Thyroid gland (tissue), 4 donors: ENCODE measurements at regions not wholly inside any gene's neighbourhood (a gene's known extent, or its start where the extent isn't known, plus 50 kb on each side); places are given as distances from the start of the nearest gene placed in this dataset.

Experiments
- POLR2A ChIP-seq, 2 donors: fragments of 450-650 bp; IDR thresholded peaks; one replicate each; pipeline ENCODE4 v1.6.1; 2017; ENCODE audit warnings: antibody characterized with exemption in 2 of 2, mild to moderate bottlenecking in 2 of 2, moderate library complexity in 1 of 2
- TF ChIP-seq, protein P1 (sequence below), 6 experiments: fragments of 200-600 bp in 3 of 6; fragments of 450-650 bp in 3 of 6; sonication (generic) in 3 of 6; IDR thresholded peaks; one replicate each; pipeline ENCODE4 v1.5.1; 2016 to 2019; ENCODE audit warnings: antibody characterized with exemption in 6 of 6, mild to moderate bottlenecking in 2 of 6, inconsistent platforms in 1 of 6, moderate library complexity in 1 of 6

DNA sequence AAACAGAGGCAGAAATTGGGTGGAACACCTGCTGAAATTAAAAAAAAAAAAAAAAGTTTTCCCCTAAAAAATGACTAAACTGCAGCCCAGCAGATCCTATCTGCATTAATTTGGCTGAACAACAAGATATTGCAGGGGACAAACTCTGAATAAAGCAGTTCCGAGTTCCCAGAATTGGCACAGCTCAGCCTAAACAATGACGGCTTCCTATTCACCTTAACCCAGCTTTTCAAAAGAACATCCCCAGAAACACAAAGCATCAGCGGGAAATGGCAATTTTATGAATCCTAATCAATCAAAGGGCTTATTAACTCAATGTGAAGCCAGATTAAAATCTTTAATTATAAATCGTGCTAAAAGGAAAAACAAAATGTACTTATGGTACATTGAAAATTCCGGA, 497.8 kb upstream of the ZFHX3 start:
- no peak for TF ChIP-seq POLR2A (IDR thresholded peaks at IDR 0.05)
- TF ChIP-seq, protein P1, sequence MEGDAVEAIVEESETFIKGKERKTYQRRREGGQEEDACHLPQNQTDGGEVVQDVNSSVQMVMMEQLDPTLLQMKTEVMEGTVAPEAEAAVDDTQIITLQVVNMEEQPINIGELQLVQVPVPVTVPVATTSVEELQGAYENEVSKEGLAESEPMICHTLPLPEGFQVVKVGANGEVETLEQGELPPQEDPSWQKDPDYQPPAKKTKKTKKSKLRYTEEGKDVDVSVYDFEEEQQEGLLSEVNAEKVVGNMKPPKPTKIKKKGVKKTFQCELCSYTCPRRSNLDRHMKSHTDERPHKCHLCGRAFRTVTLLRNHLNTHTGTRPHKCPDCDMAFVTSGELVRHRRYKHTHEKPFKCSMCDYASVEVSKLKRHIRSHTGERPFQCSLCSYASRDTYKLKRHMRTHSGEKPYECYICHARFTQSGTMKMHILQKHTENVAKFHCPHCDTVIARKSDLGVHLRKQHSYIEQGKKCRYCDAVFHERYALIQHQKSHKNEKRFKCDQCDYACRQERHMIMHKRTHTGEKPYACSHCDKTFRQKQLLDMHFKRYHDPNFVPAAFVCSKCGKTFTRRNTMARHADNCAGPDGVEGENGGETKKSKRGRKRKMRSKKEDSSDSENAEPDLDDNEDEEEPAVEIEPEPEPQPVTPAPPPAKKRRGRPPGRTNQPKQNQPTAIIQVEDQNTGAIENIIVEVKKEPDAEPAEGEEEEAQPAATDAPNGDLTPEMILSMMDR (IDR thresholded peaks at IDR 0.05) = no peak
